GM18861 (cell line): ENCODE measurements at regions not wholly inside any gene's neighbourhood (a gene's known extent, or its start where the extent isn't known, plus 50 kb on each side); places are given as distances from the start of the nearest gene placed in this dataset.

Source experiments
- ATAC-seq: cut with Tn5 transposase; IDR thresholded peaks from one replicate; pipeline ENCODE4 v1.9.1; 2021; ENCODE audit not compliant: unreplicated experiment

GRCh38 chr12:115474539-115475353 is 790.8 kb upstream of the TBX3 start:
- ATAC-seq: no peak

- ATAC-seq: no peak
Observed at GRCh38 chr12:115473257-115473956, 789.4 kb upstream of the TBX3 start.

GRCh38 chr12:115472852-115473251 is 788.9 kb upstream of the TBX3 start:
- ATAC-seq: no peak

- ATAC-seq: no peak
Observed at GRCh38 chr12:115470977-115471376, 787.0 kb upstream of the TBX3 start.

- ATAC-seq: no peak
Observed at GRCh38 chr12:115470526-115470925, 786.6 kb upstream of the TBX3 start.

GRCh38 chr12:115468087-115468510 is 784.1 kb upstream of the TBX3 start:
- no peak for ATAC-seq

- ATAC-seq: no peak
Observed at GRCh38 chr12:115467531-115467930, 783.6 kb upstream of the TBX3 start.

- no peak for ATAC-seq
Observed at GRCh38 chr12:115466076-115466475, 782.1 kb upstream of the TBX3 start.

GRCh38 chr12:115464661-115465060 is 780.7 kb upstream of the TBX3 start:
- no peak for ATAC-seq

GRCh38 chr12:115464111-115464581 is 780.2 kb upstream of the TBX3 start:
- no peak for ATAC-seq

- no peak for ATAC-seq
Observed at GRCh38 chr12:115461401-115461800, 777.4 kb upstream of the TBX3 start.

GRCh38 chr12:115457798-115458197 is 773.8 kb upstream of the TBX3 start:
- no peak for ATAC-seq

- no peak for ATAC-seq
Observed at GRCh38 chr12:115456946-115457689, 773.1 kb upstream of the TBX3 start.

- ATAC-seq: no peak
Observed at GRCh38 chr12:115455268-115455681, 771.3 kb upstream of the TBX3 start.

- ATAC-seq: no peak
Observed at GRCh38 chr12:115452751-115453281, 768.8 kb upstream of the TBX3 start.

- ATAC-seq: no peak
Observed at GRCh38 chr12:115451780-115452736, 768.1 kb upstream of the TBX3 start.

- ATAC-seq: no peak
Observed at GRCh38 chr12:115451151-115451779, 767.3 kb upstream of the TBX3 start.

GRCh38 chr12:115450710-115451109 is 766.7 kb upstream of the TBX3 start:
- ATAC-seq: no peak

GRCh38 chr12:115450017-115450416 is 766.0 kb upstream of the TBX3 start:
- no peak for ATAC-seq

- no peak for ATAC-seq
Observed at GRCh38 chr12:115449526-115449925, 765.6 kb upstream of the TBX3 start.
